Spleen (tissue), 11 donors: ENCODE measurements at regions not wholly inside any gene's neighbourhood (a gene's known extent, or its start where the extent isn't known, plus 50 kb on each side); places are given as distances from the start of the nearest gene placed in this dataset.

Experiments
- DNase-seq: peaks from one replicate; pipeline ENCODE4 v3.0.0-alpha.2; 2020
- H3K27ac ChIP-seq, 8 donors: fragments of 200-600 bp; sonication (generic) in 7 of 8; 1 replicate in 4 of 8; 2 replicates in 4 of 8; pipeline versions ENCODE4 v1.5.0 to v1.8.0; 2016 to 2021; ENCODE audit warnings: inconsistent platforms in 4 of 8, mild to moderate bottlenecking in 4 of 8, moderate library complexity in 1 of 8
- H3K27me3 ChIP-seq, 7 donors: fragments of 200-600 bp; sonication (generic) in 6 of 7; replicated peaks in 1 of 7; 1 replicate in 4 of 7; 2 replicates in 3 of 7; pipeline versions ENCODE4 v1.5.0 to v1.8.0; 2016 to 2021; ENCODE audit warnings: inconsistent platforms in 3 of 7, mild to moderate bottlenecking in 1 of 7
- H3K36me3 ChIP-seq, 6 donors: fragments of 200-600 bp; sonication (generic) in 5 of 6; 1 replicate in 4 of 6; 2 replicates in 2 of 6; pipeline versions ENCODE4 v1.5.0 to v1.8.0; 2016 to 2021; ENCODE audit warnings: inconsistent platforms in 2 of 6
- H3K4me1 ChIP-seq, 6 donors: fragments of 200-600 bp; sonication (generic) in 5 of 6; 1 replicate in 3 of 6; 2 replicates in 3 of 6; pipeline versions ENCODE4 v1.5.0 to v1.8.0; 2016 to 2021; ENCODE audit warnings: inconsistent platforms in 3 of 6
- H3K4me3 ChIP-seq, 8 donors: fragments of 200-600 bp; sonication (generic) in 7 of 8; 1 replicate in 4 of 8; 2 replicates in 4 of 8; pipeline versions ENCODE4 v1.5.0 to v1.8.0; 2016 to 2021; ENCODE audit warnings: inconsistent platforms in 4 of 8, mild to moderate bottlenecking in 4 of 8, moderate library complexity in 2 of 8
- H3K9me3 ChIP-seq, 8 donors: fragments of 200-600 bp; sonication (generic) in 7 of 8; 1 replicate in 4 of 8; 2 replicates in 4 of 8; pipeline versions ENCODE4 v1.5.0 to v1.8.0; 2016 to 2021; ENCODE audit warnings: inconsistent platforms in 4 of 8
- CTCF ChIP-seq, 11 experiments: fragments of 200-600 bp in 7 of 11; fragments of 450-650 bp in 4 of 11; sonication (generic) in 4 of 11; IDR thresholded peaks in 8 of 11; conservative IDR thresholded peaks in 3 of 11; 1 replicate in 7 of 11; 2 replicates in 4 of 11; pipeline versions ENCODE4 v1.4.0 to v1.8.0; 2016 to 2021; ENCODE audit warnings: antibody characterized with exemption in 11 of 11, inconsistent platforms in 4 of 11, mild to moderate bottlenecking in 1 of 11
- POLR2A ChIP-seq, 3 donors: fragments of 450-650 bp; IDR thresholded peaks; one replicate each; pipeline ENCODE4 v1.5.1; 2017; ENCODE audit warnings: antibody characterized with exemption in 3 of 3, mild to moderate bottlenecking in 1 of 3
- POLR2AphosphoS5 ChIP-seq, 3 donors: sonication (generic); formaldehyde crosslinking; IDR thresholded peaks; one replicate each; pipeline ENCODE4 v1.5.1; 2017; ENCODE audit warnings: antibody characterized with exemption in 3 of 3
- WGBS, 5 donors: extraction: QIAGEN DNeasy Blood & Tissue Kit in 3 of 5; methylation state at CpG; one replicate each; pipeline versions ENCODE4 v1.1.5 to v1.1.7; 2013 to 2018; 5-methylcytosine and 5-hydroxymethylcytosine counted together
- intact Hi-C: fragments of 100-400 bp; cut with DNase I; formaldehyde crosslinking; loops from one replicate; pipeline ENCODE4 v1.15.0; 2023; ENCODE audit warnings: low total_unique reads
- donor health status: healthy with polysubstance abuse.
- donor health status: DM: no; HTN: no; CAD: no; lungs with moderate emphysema.
- donor health status: DM: no; HTN: no; CAD: no.
- donor health status: Bipolar disorder and iron deficiency.
- donor health status: healthy.
- donor health status: DM: no; HTN: no; CAD: no.
- donor health status: DM: yes; HTN: yes; CAD: no.

- DNase-seq, result no peak
- no peaks in the 10 kb centered on the region for H3K36me3 ChIP-seq
- no peak overlapping the region for H3K27ac ChIP-seq
- TF ChIP-seq POLR2AphosphoS5 (IDR thresholded peaks at IDR 0.05) (no peak), POLR2A (IDR thresholded peaks at IDR 0.05) (no peak), CTCF (IDR thresholded peaks at IDR 0.05 in 8 of 11, conservative IDR thresholded peaks at IDR 0.05 in 3 of 11) (no peak)
- no peaks in the 10 kb centered on the region for H3K4me1 ChIP-seq
- no peak overlapping the region for H3K4me3 ChIP-seq
- 66 to 81% (median 74%) methylated on average over 8 of the region's 8 CpGs for WGBS, 5 donors
- intact Hi-C loops, result no loop called here
- no peaks in the 10 kb centered on the region for H3K27me3 ChIP-seq
- H3K9me3 ChIP-seq, result peaks cover 0 to 10% (median 0%) of the 10 kb centered on the region in 8 donors
These were observed 105.1 kb upstream of the MXRA5 start for GRCh38 chrX:3451571-3451970.

- 27 to 54% (median 47%) methylated on average over 3 of the region's 3 CpGs for WGBS, 5 donors
- no peaks in the 10 kb centered on the region for H3K4me1 ChIP-seq
- DNase-seq, result no peak
- H3K4me3 ChIP-seq, result no peak overlapping the region
- H3K36me3 ChIP-seq, result no peaks in the 10 kb centered on the region
- no peak overlapping the region for H3K27ac ChIP-seq
- intact Hi-C loops, result no loop called here
- H3K27me3 ChIP-seq, result no peaks in the 10 kb centered on the region
- H3K9me3 ChIP-seq, result peaks cover 0 to 10% (median 0%) of the 10 kb centered on the region in 8 donors
- TF ChIP-seq POLR2AphosphoS5 (IDR thresholded peaks at IDR 0.05) (no peak), POLR2A (IDR thresholded peaks at IDR 0.05) (no peak), CTCF (IDR thresholded peaks at IDR 0.05 in 8 of 11, conservative IDR thresholded peaks at IDR 0.05 in 3 of 11) (no peak)
These were observed 104.6 kb upstream of the MXRA5 start for GRCh38 chrX:3450881-3451570.

- 56 to 67% (median 56%) methylated on average over 4 of the region's 4 CpGs for WGBS, 5 donors
- intact Hi-C loops, result no loop called here
- TF ChIP-seq POLR2A (IDR thresholded peaks at IDR 0.05) (no peak), POLR2AphosphoS5 (IDR thresholded peaks at IDR 0.05) (no peak), CTCF (IDR thresholded peaks at IDR 0.05 in 8 of 11, conservative IDR thresholded peaks at IDR 0.05 in 3 of 11) (no peak)
- no peak overlapping the region for H3K27ac ChIP-seq
- no peaks in the 10 kb centered on the region for H3K27me3 ChIP-seq
- no peaks in the 10 kb centered on the region for H3K36me3 ChIP-seq
- H3K9me3 ChIP-seq, result peaks cover 0 to 6% (median 0%) of the 10 kb centered on the region in 8 donors
- no peak for DNase-seq
- H3K4me3 ChIP-seq, result no peak overlapping the region
- no peaks in the 10 kb centered on the region for H3K4me1 ChIP-seq
These were observed 102.8 kb upstream of the MXRA5 start for GRCh38 chrX:3449287-3449686.

GRCh38 chrX:3448563-3448962, 102.1 kb upstream of the MXRA5 start:
- Histone ChIP-seq H3K27ac (no peak overlapping the region), H3K9me3 (no peaks in the 10 kb centered on the region), H3K4me1 (no peaks in the 10 kb centered on the region), H3K4me3 (no peak overlapping the region), H3K27me3 (no peaks in the 10 kb centered on the region), H3K36me3 (no peaks in the 10 kb centered on the region)
- intact Hi-C loops, result no loop called here
- DNase-seq, result no peak
- WGBS, 5 donors, result 46 to 69% (median 47%) methylated on average over 2 to 4 of the region's 4 CpGs
- TF ChIP-seq POLR2AphosphoS5 (IDR thresholded peaks at IDR 0.05), result no peak
- TF ChIP-seq CTCF (IDR thresholded peaks at IDR 0.05 in 8 of 11, conservative IDR thresholded peaks at IDR 0.05 in 3 of 11), result no peak
- no peak for TF ChIP-seq POLR2A (IDR thresholded peaks at IDR 0.05)
